ENCODE measurements at regions not wholly inside any gene's neighbourhood (a gene's known extent, or its start where the extent isn't known, plus 50 kb on each side); places are given as distances from the start of the nearest gene placed in this dataset.
"Not testable (repeated sequence)": the region's sequence is repeated elsewhere in the genome, so short reads cannot be mapped to it uniquely, and the experiment has no call there.

- Histone ChIP-seq H3K36me3 (ENCODE audit: insufficient read depth, low read length) (no peaks in the 10 kb centered on the region), H2AFZ (ENCODE audit: low read depth, low read length) (no peak overlapping the region), H3K4me1 (ENCODE audit: insufficient read depth, low read length) (no peaks in the 10 kb centered on the region), H3K27me3 (ENCODE audit: insufficient read depth, low read length) (no peaks in the 10 kb centered on the region), H3K9me3 (ENCODE audit: low read length) (no peaks in the 10 kb centered on the region), H3K4me3 (ENCODE audit: low read length) (no peak overlapping the region)
Observed at GRCh38 chr2:8441371-8441770, 240.5 kb upstream of the ID2 start.

GRCh38 chr2:8441986-8442385 lies 239.9 kb upstream of the ID2 start:
- H3K4me3 ChIP-seq (ENCODE audit: low read length) = no peak overlapping the region
- no peaks in the 10 kb centered on the region for H3K27me3 ChIP-seq (ENCODE audit: insufficient read depth, low read length)
- H3K36me3 ChIP-seq (ENCODE audit: insufficient read depth, low read length) = no peaks in the 10 kb centered on the region
- no peaks in the 10 kb centered on the region for H3K9me3 ChIP-seq (ENCODE audit: low read length)
- H2AFZ ChIP-seq (ENCODE audit: low read depth, low read length) = no peak overlapping the region
- H3K4me1 ChIP-seq (ENCODE audit: insufficient read depth, low read length) = no peaks in the 10 kb centered on the region

GRCh38 chr2:8442833-8443486 lies 238.9 kb upstream of the ID2 start:
- H3K36me3 ChIP-seq (ENCODE audit: insufficient read depth, low read length) = no peaks in the 10 kb centered on the region
- H3K27me3 ChIP-seq (ENCODE audit: insufficient read depth, low read length) = no peaks in the 10 kb centered on the region
- H3K9me3 ChIP-seq (ENCODE audit: low read length) = no peaks in the 10 kb centered on the region
- no peaks in the 10 kb centered on the region for H3K4me1 ChIP-seq (ENCODE audit: insufficient read depth, low read length)
- no peak overlapping the region for H3K4me3 ChIP-seq (ENCODE audit: low read length)
- no peak overlapping the region for H2AFZ ChIP-seq (ENCODE audit: low read depth, low read length)

GRCh38 chr2:8445580-8445979 lies 236.3 kb upstream of the ID2 start:
- Histone ChIP-seq H3K4me1 (ENCODE audit: insufficient read depth, low read length) (no peaks in the 10 kb centered on the region), H2AFZ (ENCODE audit: low read depth, low read length) (no peak overlapping the region), H3K9me3 (ENCODE audit: low read length) (no peaks in the 10 kb centered on the region), H3K36me3 (ENCODE audit: insufficient read depth, low read length) (no peaks in the 10 kb centered on the region), H3K4me3 (ENCODE audit: low read length) (no peak overlapping the region), H3K27me3 (ENCODE audit: insufficient read depth, low read length) (no peaks in the 10 kb centered on the region)

GRCh38 chr2:8446751-8447150 lies 235.1 kb upstream of the ID2 start:
- H2AFZ ChIP-seq (ENCODE audit: low read depth, low read length); H3K4me3 ChIP-seq (ENCODE audit: low read length); H3K36me3 ChIP-seq (ENCODE audit: insufficient read depth, low read length); H3K9me3 ChIP-seq (ENCODE audit: low read length); H3K27me3 ChIP-seq (ENCODE audit: insufficient read depth, low read length); H3K4me1 ChIP-seq (ENCODE audit: insufficient read depth, low read length): not testable (repeated sequence)

GRCh38 chr2:8447610-8448221 lies 234.1 kb upstream of the ID2 start:
- Histone ChIP-seq H2AFZ (ENCODE audit: low read depth, low read length) (no peak overlapping the region), H3K27me3 (ENCODE audit: insufficient read depth, low read length) (no peaks in the 10 kb centered on the region), H3K9me3 (ENCODE audit: low read length) (no peaks in the 10 kb centered on the region), H3K36me3 (ENCODE audit: insufficient read depth, low read length) (no peaks in the 10 kb centered on the region), H3K4me3 (ENCODE audit: low read length) (no peak overlapping the region), H3K4me1 (ENCODE audit: insufficient read depth, low read length) (no peaks in the 10 kb centered on the region)

- Histone ChIP-seq H3K9me3 (ENCODE audit: low read length) (no peaks in the 10 kb centered on the region), H3K4me3 (ENCODE audit: low read length) (no peak overlapping the region), H2AFZ (ENCODE audit: low read depth, low read length) (no peak overlapping the region), H3K36me3 (ENCODE audit: insufficient read depth, low read length) (no peaks in the 10 kb centered on the region), H3K4me1 (ENCODE audit: insufficient read depth, low read length) (no peaks in the 10 kb centered on the region), H3K27me3 (ENCODE audit: insufficient read depth, low read length) (no peaks in the 10 kb centered on the region)
Observed at GRCh38 chr2:8448824-8449556, 232.9 kb upstream of the ID2 start.

- no peaks in the 10 kb centered on the region for H3K36me3 ChIP-seq (ENCODE audit: insufficient read depth, low read length)
- H3K27me3 ChIP-seq (ENCODE audit: insufficient read depth, low read length) = no peaks in the 10 kb centered on the region
- no peaks in the 10 kb centered on the region for H3K4me1 ChIP-seq (ENCODE audit: insufficient read depth, low read length)
- no peak overlapping the region for H2AFZ ChIP-seq (ENCODE audit: low read depth, low read length)
- no peak overlapping the region for H3K4me3 ChIP-seq (ENCODE audit: low read length)
- no peaks in the 10 kb centered on the region for H3K9me3 ChIP-seq (ENCODE audit: low read length)
Observed at GRCh38 chr2:8451273-8451672, 230.6 kb upstream of the ID2 start.

GRCh38 chr2:8452296-8452695 lies 229.6 kb upstream of the ID2 start:
- no peak overlapping the region for H3K4me3 ChIP-seq (ENCODE audit: low read length)
- no peaks in the 10 kb centered on the region for H3K9me3 ChIP-seq (ENCODE audit: low read length)
- H2AFZ ChIP-seq (ENCODE audit: low read depth, low read length) = no peak overlapping the region
- H3K36me3 ChIP-seq (ENCODE audit: insufficient read depth, low read length) = no peaks in the 10 kb centered on the region
- no peaks in the 10 kb centered on the region for H3K27me3 ChIP-seq (ENCODE audit: insufficient read depth, low read length)
- H3K4me1 ChIP-seq (ENCODE audit: insufficient read depth, low read length) = no peaks in the 10 kb centered on the region

- no peak overlapping the region for H2AFZ ChIP-seq (ENCODE audit: low read depth, low read length)
- no peaks in the 10 kb centered on the region for H3K4me1 ChIP-seq (ENCODE audit: insufficient read depth, low read length)
- H3K27me3 ChIP-seq (ENCODE audit: insufficient read depth, low read length) = no peaks in the 10 kb centered on the region
- H3K9me3 ChIP-seq (ENCODE audit: low read length) = no peaks in the 10 kb centered on the region
- H3K4me3 ChIP-seq (ENCODE audit: low read length) = no peak overlapping the region
- no peaks in the 10 kb centered on the region for H3K36me3 ChIP-seq (ENCODE audit: insufficient read depth, low read length)
Observed at GRCh38 chr2:8452979-8453903, 228.6 kb upstream of the ID2 start.

GRCh38 chr2:8453904-8454302 lies 228.0 kb upstream of the ID2 start:
- H3K27me3 ChIP-seq (ENCODE audit: insufficient read depth, low read length) = no peaks in the 10 kb centered on the region
- no peaks in the 10 kb centered on the region for H3K9me3 ChIP-seq (ENCODE audit: low read length)
- no peak overlapping the region for H3K4me3 ChIP-seq (ENCODE audit: low read length)
- H2AFZ ChIP-seq (ENCODE audit: low read depth, low read length) = no peak overlapping the region
- no peaks in the 10 kb centered on the region for H3K36me3 ChIP-seq (ENCODE audit: insufficient read depth, low read length)
- no peaks in the 10 kb centered on the region for H3K4me1 ChIP-seq (ENCODE audit: insufficient read depth, low read length)

GRCh38 chr2:8454797-8455196 lies 227.1 kb upstream of the ID2 start:
- H2AFZ ChIP-seq (ENCODE audit: low read depth, low read length) = no peak overlapping the region
- H3K4me1 ChIP-seq (ENCODE audit: insufficient read depth, low read length) = no peaks in the 10 kb centered on the region
- no peaks in the 10 kb centered on the region for H3K9me3 ChIP-seq (ENCODE audit: low read length)
- H3K27me3 ChIP-seq (ENCODE audit: insufficient read depth, low read length) = no peaks in the 10 kb centered on the region
- H3K36me3 ChIP-seq (ENCODE audit: insufficient read depth, low read length) = no peaks in the 10 kb centered on the region
- no peak overlapping the region for H3K4me3 ChIP-seq (ENCODE audit: low read length)

All from neuron (in vitro differentiated cells).